GM13977 (cell line): ENCODE measurements at regions not wholly inside any gene's neighbourhood (a gene's known extent, or its start where the extent isn't known, plus 50 kb on each side); places are given as distances from the start of the nearest gene placed in this dataset.

Experiments used
- DNase-seq: peaks from one replicate; pipeline ENCODE4 v3.0.0; 2012; ENCODE audit warnings: low spot score
- CTCF ChIP-seq: IDR thresholded peaks from 2 replicates; pipeline ENCODE4 v1.5.1; 2012; ENCODE audit warnings: mild to moderate bottlenecking, control low read depth; ENCODE audit not compliant: insufficient read depth; ENCODE audit errors: extremely low read depth, missing control alignments
- in situ Hi-C: fragments of 300-500 bp; cut with MboI; formaldehyde crosslinking; loops from one replicate; pipeline ENCODE4 v1.12.0; 2022; ENCODE audit warnings: low sequenced_read_pairs, low pct_unique_long_range_greater_than_20kb, mixed read lengths, inconsistent platforms; ENCODE audit not compliant: unreplicated experiment

GRCh38 chr5:136924490-136924889, 559.1 kb upstream of the TRPC7 start:
- TF ChIP-seq CTCF: no peak
- in situ Hi-C loops: no loop called here
- DNase-seq: no peak

- in situ Hi-C loops: no loop called here
- no peak for TF ChIP-seq CTCF
- no peak for DNase-seq
These were observed 545.3 kb upstream of the TRPC7 start for GRCh38 chr5:136910625-136911024.

GRCh38 chr5:136909906-136910305, 544.6 kb upstream of the TRPC7 start:
- DNase-seq: no peak
- in situ Hi-C loops: no loop called here
- TF ChIP-seq CTCF: no peak

- TF ChIP-seq CTCF: no peak
- in situ Hi-C loops: no loop called here
- no peak for DNase-seq
These were observed 542.0 kb upstream of the TRPC7 start for GRCh38 chr5:136907371-136907770.

- no peak for DNase-seq
- in situ Hi-C loops: no loop called here
- TF ChIP-seq CTCF: no peak
These were observed 541.2 kb upstream of the TRPC7 start for GRCh38 chr5:136906545-136906944.

GRCh38 chr5:136905571-136905970, 540.2 kb upstream of the TRPC7 start:
- DNase-seq: no peak
- TF ChIP-seq CTCF: no peak
- in situ Hi-C loops: no loop called here

GRCh38 chr5:136894070-136894469, 528.7 kb upstream of the TRPC7 start:
- TF ChIP-seq CTCF: no peak
- in situ Hi-C loops: no loop called here
- DNase-seq: no peak
